ENCODE measurements at regions not wholly inside any gene's neighbourhood (a gene's known extent, or its start where the extent isn't known, plus 50 kb on each side); places are given as distances from the start of the nearest gene placed in this dataset.

DNA sequence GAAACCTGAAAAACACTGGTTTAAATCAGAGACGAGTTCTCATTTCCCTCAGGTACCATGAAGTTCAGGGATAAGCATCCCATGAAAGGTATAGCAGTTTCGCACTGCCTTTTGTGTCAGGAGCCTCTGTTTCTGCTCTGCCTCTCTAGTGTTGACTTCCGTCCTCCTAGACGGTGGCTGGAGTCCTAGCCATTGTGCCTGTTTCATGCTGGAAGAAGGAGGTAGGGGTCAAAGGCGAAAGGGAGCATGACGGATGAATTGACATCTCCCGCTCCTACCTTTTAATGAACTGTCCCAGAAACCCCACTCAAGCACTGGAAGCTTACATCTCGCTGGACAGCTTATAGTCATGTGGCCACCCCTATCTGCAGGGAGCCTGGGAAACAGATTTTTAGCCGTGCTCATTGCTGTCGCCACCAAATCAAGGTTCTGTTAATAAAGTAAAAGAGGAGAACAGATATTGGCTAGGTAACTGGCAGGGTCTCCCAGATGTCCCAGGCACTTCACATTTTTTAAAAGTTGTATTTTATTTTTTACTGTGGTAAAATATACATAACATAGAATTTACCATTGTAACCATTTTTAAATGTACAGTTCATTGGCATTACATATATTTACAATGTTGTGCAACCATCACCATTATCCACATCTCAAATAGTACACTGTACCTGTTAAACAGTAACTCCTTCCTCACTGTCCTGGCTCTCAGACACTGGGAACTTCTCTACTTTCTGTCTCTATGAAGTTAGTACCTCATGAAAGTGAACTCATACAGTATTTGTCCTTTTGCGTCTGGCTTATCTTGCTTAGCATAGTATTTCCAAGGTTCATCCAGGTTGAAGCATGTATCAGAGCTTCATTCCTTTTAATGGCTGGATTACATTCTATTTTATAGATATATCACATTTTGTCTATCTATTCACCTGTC is 55.0 kb upstream of the CTLA4 start:
- DNase-seq (ENCODE audit: low read depth, low spot score) = no peak

DNA sequence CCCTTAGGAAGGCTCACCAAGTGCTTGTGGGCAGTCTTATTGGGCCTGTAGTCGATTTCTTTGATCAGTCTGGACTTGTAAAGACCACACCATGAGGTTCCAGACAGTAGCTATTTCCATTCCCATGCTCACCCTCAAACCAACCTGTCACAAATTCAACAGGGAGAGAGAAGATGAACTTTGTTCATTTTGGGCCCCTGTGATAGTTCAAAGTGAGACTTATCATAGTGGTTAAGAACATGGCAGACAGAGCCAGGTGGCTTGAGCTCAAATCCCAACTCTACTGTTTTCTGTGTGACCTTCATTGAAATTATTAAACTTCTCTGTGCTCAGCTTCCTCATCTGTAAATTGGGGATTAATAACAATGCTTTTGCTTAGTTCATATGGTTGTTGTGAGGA is 53.9 kb upstream of the CTLA4 start:
- no peak for DNase-seq (ENCODE audit: low read depth, low spot score)

DNA sequence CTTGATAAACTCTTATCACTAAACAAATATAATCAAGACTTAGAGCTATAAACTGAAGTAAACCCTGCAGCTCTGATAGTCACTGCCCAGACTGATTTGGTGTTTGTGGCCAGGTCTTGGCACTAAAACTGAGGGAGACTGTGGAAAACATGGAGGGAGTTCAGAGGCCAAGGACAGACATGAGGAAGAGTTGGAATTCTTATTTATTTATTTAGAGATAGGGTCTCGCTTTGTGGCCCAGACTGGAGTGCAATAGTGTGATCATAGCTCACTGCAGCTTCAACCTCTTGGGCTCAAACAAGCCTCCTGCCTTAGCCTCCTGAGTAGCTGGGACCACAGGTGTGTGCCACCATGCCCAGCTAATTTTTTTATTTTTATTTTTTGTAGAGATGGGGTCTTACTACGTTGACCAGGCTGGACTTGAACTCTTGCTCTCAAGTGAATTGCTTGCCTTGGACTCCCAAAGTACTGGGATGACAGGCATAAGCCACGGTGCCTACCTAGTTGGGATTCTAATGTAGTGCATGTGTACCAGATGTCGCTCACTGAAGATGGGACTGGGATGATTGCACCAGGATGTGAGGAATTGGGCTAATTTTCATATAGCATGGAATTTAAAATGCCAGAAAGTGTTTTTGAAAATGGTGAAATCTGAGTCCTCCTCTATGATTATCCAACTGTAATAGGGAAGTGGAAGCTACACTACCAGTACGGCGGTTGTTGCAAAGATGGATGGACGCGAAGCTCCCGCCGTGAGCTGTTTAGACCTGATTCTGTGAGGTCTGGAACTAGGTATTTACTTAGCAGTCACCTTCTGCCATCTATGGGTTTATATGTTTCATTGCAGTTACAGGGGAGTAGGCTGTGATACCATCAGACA is 52.7 kb upstream of the CTLA4 start:
- peak; percentile 88 for DNase-seq (ENCODE audit: low read depth, low spot score)

DNA sequence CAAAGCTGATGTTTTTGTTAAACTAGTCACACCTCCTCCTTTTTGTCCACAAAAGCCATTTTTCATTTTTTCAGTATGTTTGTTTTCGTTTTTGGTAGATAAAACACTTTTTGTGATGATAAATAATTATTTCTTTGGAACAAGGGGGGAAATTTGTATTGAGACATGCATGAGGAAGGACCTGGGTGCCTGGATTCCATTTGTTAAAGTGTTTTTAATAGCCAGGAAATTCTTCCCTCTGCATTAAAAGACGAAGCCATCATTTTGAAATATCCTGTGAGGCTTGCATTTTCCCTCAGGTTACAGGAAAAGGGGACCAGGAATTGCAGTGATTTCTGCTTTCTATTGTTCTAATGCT is 52.1 kb upstream of the CTLA4 start:
- no peak for DNase-seq (ENCODE audit: low read depth, low spot score)

DNA sequence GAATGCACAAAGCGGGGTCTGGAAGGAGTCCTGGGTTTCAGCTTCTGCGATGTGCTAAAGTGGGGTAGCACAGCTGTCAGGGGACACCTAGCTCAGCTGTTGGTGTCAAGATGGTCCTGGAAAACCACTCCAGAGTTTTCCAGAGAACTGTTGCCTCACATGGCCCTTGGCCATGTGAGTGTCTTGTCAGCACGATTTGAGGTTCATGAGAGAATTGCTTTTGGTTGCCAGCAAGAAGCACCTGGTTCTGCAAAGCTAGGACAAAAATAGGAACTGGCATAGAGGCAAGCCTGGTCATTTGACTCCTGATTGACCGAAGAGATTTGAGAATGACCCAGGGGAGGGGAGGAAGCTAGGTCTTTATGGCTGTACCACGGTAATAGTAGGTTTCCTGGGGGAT is 50.4 kb upstream of the CTLA4 start:
- DNase-seq (ENCODE audit: low read depth, low spot score) = no peak
